ENCODE measurements at regions not wholly inside any gene's neighbourhood (a gene's known extent, or its start where the extent isn't known, plus 50 kb on each side); places are given as distances from the start of the nearest gene placed in this dataset.

DNA sequence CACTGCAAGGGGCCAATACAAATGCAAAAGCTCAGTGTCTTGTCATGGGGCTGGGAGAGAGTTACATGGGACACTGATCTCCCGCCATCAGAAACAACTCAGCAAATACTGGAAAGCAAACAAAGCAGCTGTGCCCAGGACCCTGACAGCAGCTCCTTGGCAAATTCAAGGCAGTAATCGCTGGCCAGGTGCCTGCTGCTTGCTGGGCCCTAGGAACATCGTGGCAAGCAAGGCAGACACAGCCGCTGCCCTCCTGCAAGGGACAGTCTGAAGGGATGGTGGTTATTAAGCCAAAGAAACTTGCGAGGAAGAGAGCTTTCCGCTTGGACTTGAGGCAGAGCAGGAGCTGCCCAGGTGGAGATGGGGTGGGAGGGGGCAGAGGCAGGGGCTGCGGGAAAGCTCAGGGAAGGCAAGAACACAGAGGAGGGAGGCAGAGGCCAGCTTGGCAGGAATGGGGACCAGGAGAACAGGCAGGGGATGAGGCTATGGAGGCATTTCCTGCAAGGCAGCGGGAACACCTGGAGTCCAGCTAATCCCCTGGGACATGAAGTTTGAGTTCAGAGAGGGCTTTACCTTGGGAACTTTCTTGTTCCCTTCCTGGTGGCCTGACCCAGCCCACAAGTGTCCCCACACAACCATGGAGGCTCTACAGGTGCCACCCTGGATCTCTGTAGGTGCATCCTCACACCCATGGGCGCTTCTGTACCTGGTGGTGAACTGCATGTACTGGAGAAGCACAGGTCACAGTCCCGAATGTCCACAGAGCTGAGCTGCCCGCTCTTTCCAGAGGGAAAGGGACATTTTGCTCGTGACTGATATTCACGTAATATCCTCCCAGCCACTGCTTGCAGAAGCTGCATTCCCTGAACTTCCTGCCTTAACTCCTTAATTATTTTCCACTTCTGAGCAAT is 78.7 kb upstream of the ATP2B2 start:
- no peak overlapping the region for H3K27ac ChIP-seq (ENCODE audit: low read length)
- H2AFZ ChIP-seq (ENCODE audit: low read depth, low read length), result no peak overlapping the region
- no peaks in the 10 kb centered on the region for H3K36me3 ChIP-seq (replicated peaks; ENCODE audit: low read depth, low read length)
- H3K4me1 ChIP-seq (ENCODE audit: low read length), result no peaks in the 10 kb centered on the region
- no peak for TF ChIP-seq EZH2phosphoT487 (IDR thresholded peaks at IDR 0.05; ENCODE audit: low read depth)
- TF ChIP-seq, protein P1, sequence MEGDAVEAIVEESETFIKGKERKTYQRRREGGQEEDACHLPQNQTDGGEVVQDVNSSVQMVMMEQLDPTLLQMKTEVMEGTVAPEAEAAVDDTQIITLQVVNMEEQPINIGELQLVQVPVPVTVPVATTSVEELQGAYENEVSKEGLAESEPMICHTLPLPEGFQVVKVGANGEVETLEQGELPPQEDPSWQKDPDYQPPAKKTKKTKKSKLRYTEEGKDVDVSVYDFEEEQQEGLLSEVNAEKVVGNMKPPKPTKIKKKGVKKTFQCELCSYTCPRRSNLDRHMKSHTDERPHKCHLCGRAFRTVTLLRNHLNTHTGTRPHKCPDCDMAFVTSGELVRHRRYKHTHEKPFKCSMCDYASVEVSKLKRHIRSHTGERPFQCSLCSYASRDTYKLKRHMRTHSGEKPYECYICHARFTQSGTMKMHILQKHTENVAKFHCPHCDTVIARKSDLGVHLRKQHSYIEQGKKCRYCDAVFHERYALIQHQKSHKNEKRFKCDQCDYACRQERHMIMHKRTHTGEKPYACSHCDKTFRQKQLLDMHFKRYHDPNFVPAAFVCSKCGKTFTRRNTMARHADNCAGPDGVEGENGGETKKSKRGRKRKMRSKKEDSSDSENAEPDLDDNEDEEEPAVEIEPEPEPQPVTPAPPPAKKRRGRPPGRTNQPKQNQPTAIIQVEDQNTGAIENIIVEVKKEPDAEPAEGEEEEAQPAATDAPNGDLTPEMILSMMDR (IDR thresholded peaks at IDR 0.05; ENCODE audit: low read depth, low read length), result no peak
- H3K9ac ChIP-seq (ENCODE audit: low read length), result no peak overlapping the region
- H3K4me3 ChIP-seq (ENCODE audit: low read length), result no peak overlapping the region
- H3K4me2 ChIP-seq (ENCODE audit: low read length), result no peak overlapping the region
- H4K20me1 ChIP-seq (ENCODE audit: insufficient read depth, low read length), result no peaks in the 10 kb centered on the region
- no peaks in the 10 kb centered on the region for H3K79me2 ChIP-seq (ENCODE audit: low read length)
- peaks cover 48% of the 10 kb centered on the region for H3K27me3 ChIP-seq (ENCODE audit: low read depth, low read length)
- no peaks in the 10 kb centered on the region for H3K9me3 ChIP-seq (ENCODE audit: insufficient read depth, low read length)

DNA sequence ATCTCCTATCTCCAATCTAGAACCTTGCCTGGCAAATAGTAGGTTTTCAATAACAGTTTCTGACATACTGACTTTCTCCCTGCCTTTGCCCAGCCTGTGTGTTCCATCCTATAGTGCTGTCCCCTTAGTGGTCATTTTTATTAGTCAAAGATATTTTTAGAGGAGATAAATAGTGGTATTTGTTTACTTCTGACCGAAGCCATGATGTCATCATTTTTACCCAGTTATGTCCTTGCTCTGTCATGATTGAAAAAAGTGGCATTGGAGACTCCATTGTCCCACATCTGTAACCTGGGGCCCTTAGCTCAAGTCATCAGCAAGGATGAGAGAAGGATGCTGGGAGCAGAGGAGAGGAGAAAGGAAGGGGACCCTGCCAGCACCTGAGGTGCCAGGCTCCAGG is 80.6 kb upstream of the ATP2B2 start:
- H3K27ac ChIP-seq (ENCODE audit: low read length), result no peak overlapping the region
- H3K36me3 ChIP-seq (replicated peaks; ENCODE audit: low read depth, low read length), result no peaks in the 10 kb centered on the region
- no peaks in the 10 kb centered on the region for H4K20me1 ChIP-seq (ENCODE audit: insufficient read depth, low read length)
- H3K9ac ChIP-seq (ENCODE audit: low read length), result no peak overlapping the region
- no peaks in the 10 kb centered on the region for H3K79me2 ChIP-seq (ENCODE audit: low read length)
- H3K4me2 ChIP-seq (ENCODE audit: low read length), result no peak overlapping the region
- no peaks in the 10 kb centered on the region for H3K9me3 ChIP-seq (ENCODE audit: insufficient read depth, low read length)
- peaks cover 52% of the 10 kb centered on the region for H3K27me3 ChIP-seq (ENCODE audit: low read depth, low read length)
- no peaks in the 10 kb centered on the region for H3K4me1 ChIP-seq (ENCODE audit: low read length)
- H3K4me3 ChIP-seq (ENCODE audit: low read length), result no peak overlapping the region
- TF ChIP-seq, protein P1 (IDR thresholded peaks at IDR 0.05; ENCODE audit: low read depth, low read length), result no peak
- no peak for TF ChIP-seq EZH2phosphoT487 (IDR thresholded peaks at IDR 0.05; ENCODE audit: low read depth)
- no peak overlapping the region for H2AFZ ChIP-seq (ENCODE audit: low read depth, low read length)

DNA sequence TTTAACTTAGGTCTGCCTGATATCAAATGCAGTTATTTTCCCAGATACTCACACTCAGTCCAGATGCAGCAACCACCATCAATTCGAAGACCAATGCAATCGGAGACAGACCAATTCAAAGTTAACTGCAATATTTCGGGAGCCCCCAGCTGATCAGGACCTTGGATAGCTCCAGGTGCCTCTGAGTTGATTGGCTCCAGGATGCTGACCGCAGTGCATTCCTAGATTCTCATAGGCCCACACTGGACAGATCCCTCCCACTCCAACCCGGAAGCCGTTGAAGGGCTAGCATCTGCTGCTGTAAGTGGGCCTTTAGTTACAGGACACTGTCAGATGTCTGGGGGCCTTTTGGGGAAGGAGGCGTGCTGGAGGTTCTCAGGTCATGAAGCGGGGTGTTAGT is 89.5 kb upstream of the ATP2B2 start:
- H3K4me1 ChIP-seq (ENCODE audit: low read length), result no peaks in the 10 kb centered on the region
- peaks cover 12% of the 10 kb centered on the region for H3K27me3 ChIP-seq (ENCODE audit: low read depth, low read length)
- no peaks in the 10 kb centered on the region for H3K79me2 ChIP-seq (ENCODE audit: low read length)
- H3K27ac ChIP-seq (ENCODE audit: low read length), result no peak overlapping the region
- no peak overlapping the region for H3K9ac ChIP-seq (ENCODE audit: low read length)
- H4K20me1 ChIP-seq (ENCODE audit: insufficient read depth, low read length), result no peaks in the 10 kb centered on the region
- TF ChIP-seq, protein P1 (IDR thresholded peaks at IDR 0.05; ENCODE audit: low read depth, low read length), result no peak
- TF ChIP-seq EZH2phosphoT487 (IDR thresholded peaks at IDR 0.05; ENCODE audit: low read depth), result no peak
- no peaks in the 10 kb centered on the region for H3K9me3 ChIP-seq (ENCODE audit: insufficient read depth, low read length)
- H3K4me3 ChIP-seq (ENCODE audit: low read length), result no peak overlapping the region
- H3K36me3 ChIP-seq (replicated peaks; ENCODE audit: low read depth, low read length), result no peaks in the 10 kb centered on the region
- no peak overlapping the region for H2AFZ ChIP-seq (ENCODE audit: low read depth, low read length)
- no peak overlapping the region for H3K4me2 ChIP-seq (ENCODE audit: low read length)

DNA sequence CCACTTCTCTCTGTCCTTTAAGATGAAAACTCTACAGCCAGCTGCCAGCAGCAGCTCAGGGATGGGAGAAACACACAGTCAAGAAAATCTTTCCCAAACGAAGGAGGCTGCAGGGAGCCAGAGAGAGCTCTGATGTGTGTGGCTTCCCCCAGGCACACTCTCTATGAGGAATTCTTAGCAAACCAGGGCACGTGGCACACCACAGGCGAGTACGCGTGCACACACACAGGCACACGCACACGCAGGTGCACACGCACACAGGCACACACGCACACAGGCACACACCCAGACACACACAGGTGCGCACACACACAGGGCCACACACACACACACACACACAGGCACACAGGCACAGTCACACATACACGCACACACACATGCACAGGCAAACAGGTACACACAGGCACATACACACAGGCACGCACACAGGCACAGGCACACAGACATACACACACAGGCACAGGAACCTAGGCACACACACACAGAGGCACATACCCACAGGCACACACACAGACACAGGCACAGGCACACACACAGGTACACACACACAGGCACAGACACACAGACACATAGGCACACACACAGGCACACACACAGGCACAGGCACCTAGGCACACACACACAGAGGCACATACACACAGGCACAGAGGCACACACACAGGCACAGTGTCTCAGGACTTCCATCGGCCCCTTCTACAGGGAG is 91.5 kb upstream of the ATP2B2 start:
- Histone ChIP-seq H3K27me3 (ENCODE audit: low read depth, low read length) (peaks cover 5% of the 10 kb centered on the region), H3K9me3 (ENCODE audit: insufficient read depth, low read length) (no peaks in the 10 kb centered on the region), H3K36me3 (replicated peaks; ENCODE audit: low read depth, low read length) (no peaks in the 10 kb centered on the region), H3K4me3 (ENCODE audit: low read length) (no peak overlapping the region), H2AFZ (ENCODE audit: low read depth, low read length) (no peak overlapping the region), H3K4me1 (ENCODE audit: low read length) (no peaks in the 10 kb centered on the region), H4K20me1 (ENCODE audit: insufficient read depth, low read length) (no peaks in the 10 kb centered on the region), H3K27ac (ENCODE audit: low read length) (no peak overlapping the region), H3K4me2 (ENCODE audit: low read length) (no peak overlapping the region), H3K79me2 (ENCODE audit: low read length) (no peaks in the 10 kb centered on the region), H3K9ac (ENCODE audit: low read length) (no peak overlapping the region)
- TF ChIP-seq, protein P1 (IDR thresholded peaks at IDR 0.05; ENCODE audit: low read depth, low read length), result no peak
- no peak for TF ChIP-seq EZH2phosphoT487 (IDR thresholded peaks at IDR 0.05; ENCODE audit: low read depth)

Measured in OCI-LY3 (cell line).